ENCODE measurements at regions not wholly inside any gene's neighbourhood (a gene's known extent, or its start where the extent isn't known, plus 50 kb on each side); places are given as distances from the start of the nearest gene placed in this dataset.

DNA sequence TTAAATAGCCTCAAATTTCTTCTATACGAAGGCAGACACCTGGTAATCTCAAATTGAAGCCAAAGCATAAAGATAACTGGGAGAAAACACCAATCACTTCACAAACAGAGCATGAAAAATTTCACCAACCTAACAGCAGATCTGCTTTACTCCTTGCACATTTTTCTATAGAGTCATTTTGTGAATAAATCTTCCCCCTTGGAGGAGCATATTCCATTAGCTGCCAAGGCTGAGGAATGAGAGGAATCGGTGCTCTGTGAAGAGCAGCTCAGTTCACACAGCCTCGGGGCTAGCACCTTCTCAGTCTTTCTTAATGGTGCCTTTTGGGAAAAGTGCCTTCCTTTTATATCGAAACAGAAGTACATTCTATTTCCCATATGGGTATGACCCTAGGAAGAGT is 1313.7 kb upstream of the NRXN1 start:
- ChIA-PET CTCF (no interaction called here), RAD21 (ENCODE audit: unreplicated experiment) (no interaction called here), POLR2A (no interaction called here), SMC1A (ENCODE audit: uncharacterized antibody, unreplicated experiment) (no interaction called here)
- in situ Hi-C loops (cut with MboI) (no loop called here), intact Hi-C loops (cut with micrococcal nuclease; ENCODE audit: unreplicated experiment) (no loop called here)
- no peak overlapping the region for H2AFZ ChIP-seq (ENCODE audit: control insufficient read depth, low read depth, low read length)
- WGBS (ENCODE audit: insufficient coverage, insufficient replicate concordance, low lambda C conversion rate, missing lambda C conversion rate) = 10% methylated on average over 4 of the region's 4 CpGs
- H3K79me2 ChIP-seq (ENCODE audit: control insufficient read depth, insufficient read depth, low read length) = no peaks in the 10 kb centered on the region
- H4K20me1 ChIP-seq (ENCODE audit: control insufficient read depth, insufficient read depth) = no peaks in the 10 kb centered on the region
- FAIRE-seq (no peak), ATAC-seq (no peak), DNase-seq (ENCODE audit: low read depth, low spot score) (no peak)
- no peaks in the 10 kb centered on the region for H3K9me3 ChIP-seq (replicated peaks; ENCODE audit: control insufficient read depth, insufficient read depth, low read length)
- no peaks in the 10 kb centered on the region for H3K4me1 ChIP-seq (ENCODE audit: control insufficient read depth, insufficient read depth, low read length)
- no peaks in the 10 kb centered on the region for H3K36me3 ChIP-seq (ENCODE audit: control insufficient read depth in 2 of 2, insufficient read depth in 2 of 2, low read length in 1 of 2)
- H3K27me3 ChIP-seq (replicated peaks in 1 of 2; ENCODE audit: control insufficient read depth in 2 of 2, insufficient read depth in 2 of 2, low read length in 1 of 2) = no peaks in the 10 kb centered on the region
- H3K9ac ChIP-seq (ENCODE audit: control insufficient read depth, insufficient read depth, low read length) = no peak overlapping the region
- BruUV-seq (replicated peaks) = no TSS peak
- H3K4me2 ChIP-seq (ENCODE audit: control insufficient read depth, insufficient read depth) = no peak overlapping the region
- no peak overlapping the region for H3K27ac ChIP-seq (ENCODE audit: control insufficient read depth, insufficient read depth)
- H3K4me3 ChIP-seq = no peak overlapping the region
- TF ChIP-seq BRCA1 (IDR thresholded peaks at IDR 0.05; ENCODE audit: low read depth, low read length) = no peak
- TF ChIP-seq, protein P1, sequence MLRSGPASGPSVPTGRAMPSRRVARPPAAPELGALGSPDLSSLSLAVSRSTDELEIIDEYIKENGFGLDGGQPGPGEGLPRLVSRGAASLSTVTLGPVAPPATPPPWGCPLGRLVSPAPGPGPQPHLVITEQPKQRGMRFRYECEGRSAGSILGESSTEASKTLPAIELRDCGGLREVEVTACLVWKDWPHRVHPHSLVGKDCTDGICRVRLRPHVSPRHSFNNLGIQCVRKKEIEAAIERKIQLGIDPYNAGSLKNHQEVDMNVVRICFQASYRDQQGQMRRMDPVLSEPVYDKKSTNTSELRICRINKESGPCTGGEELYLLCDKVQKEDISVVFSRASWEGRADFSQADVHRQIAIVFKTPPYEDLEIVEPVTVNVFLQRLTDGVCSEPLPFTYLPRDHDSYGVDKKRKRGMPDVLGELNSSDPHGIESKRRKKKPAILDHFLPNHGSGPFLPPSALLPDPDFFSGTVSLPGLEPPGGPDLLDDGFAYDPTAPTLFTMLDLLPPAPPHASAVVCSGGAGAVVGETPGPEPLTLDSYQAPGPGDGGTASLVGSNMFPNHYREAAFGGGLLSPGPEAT (IDR thresholded peaks at IDR 0.05; ENCODE audit: low read depth) = no peak
- TF ChIP-seq, protein P2, sequence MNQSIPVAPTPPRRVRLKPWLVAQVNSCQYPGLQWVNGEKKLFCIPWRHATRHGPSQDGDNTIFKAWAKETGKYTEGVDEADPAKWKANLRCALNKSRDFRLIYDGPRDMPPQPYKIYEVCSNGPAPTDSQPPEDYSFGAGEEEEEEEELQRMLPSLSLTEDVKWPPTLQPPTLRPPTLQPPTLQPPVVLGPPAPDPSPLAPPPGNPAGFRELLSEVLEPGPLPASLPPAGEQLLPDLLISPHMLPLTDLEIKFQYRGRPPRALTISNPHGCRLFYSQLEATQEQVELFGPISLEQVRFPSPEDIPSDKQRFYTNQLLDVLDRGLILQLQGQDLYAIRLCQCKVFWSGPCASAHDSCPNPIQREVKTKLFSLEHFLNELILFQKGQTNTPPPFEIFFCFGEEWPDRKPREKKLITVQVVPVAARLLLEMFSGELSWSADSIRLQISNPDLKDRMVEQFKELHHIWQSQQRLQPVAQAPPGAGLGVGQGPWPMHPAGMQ (IDR thresholded peaks at IDR 0.05; ENCODE audit: borderline replicate concordance) = no peak
- TF ChIP-seq, protein P3, sequence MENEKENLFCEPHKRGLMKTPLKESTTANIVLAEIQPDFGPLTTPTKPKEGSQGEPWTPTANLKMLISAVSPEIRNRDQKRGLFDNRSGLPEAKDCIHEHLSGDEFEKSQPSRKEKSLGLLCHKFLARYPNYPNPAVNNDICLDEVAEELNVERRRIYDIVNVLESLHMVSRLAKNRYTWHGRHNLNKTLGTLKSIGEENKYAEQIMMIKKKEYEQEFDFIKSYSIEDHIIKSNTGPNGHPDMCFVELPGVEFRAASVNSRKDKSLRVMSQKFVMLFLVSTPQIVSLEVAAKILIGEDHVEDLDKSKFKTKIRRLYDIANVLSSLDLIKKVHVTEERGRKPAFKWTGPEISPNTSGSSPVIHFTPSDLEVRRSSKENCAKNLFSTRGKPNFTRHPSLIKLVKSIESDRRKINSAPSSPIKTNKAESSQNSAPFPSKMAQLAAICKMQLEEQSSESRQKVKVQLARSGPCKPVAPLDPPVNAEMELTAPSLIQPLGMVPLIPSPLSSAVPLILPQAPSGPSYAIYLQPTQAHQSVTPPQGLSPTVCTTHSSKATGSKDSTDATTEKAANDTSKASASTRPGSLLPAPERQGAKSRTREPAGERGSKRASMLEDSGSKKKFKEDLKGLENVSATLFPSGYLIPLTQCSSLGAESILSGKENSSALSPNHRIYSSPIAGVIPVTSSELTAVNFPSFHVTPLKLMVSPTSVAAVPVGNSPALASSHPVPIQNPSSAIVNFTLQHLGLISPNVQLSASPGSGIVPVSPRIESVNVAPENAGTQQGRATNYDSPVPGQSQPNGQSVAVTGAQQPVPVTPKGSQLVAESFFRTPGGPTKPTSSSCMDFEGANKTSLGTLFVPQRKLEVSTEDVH (IDR thresholded peaks at IDR 0.05; ENCODE audit: low read depth, partially characterized antibody) = no peak
- TF ChIP-seq SUZ12 (IDR thresholded peaks at IDR 0.05; ENCODE audit: unreplicated experiment) = no peak
- TF ChIP-seq SPI1 (IDR thresholded peaks at IDR 0.05; ENCODE audit: borderline replicate concordance, insufficient read depth, low read depth, low read length) = no peak
- TF ChIP-seq, protein P4, sequence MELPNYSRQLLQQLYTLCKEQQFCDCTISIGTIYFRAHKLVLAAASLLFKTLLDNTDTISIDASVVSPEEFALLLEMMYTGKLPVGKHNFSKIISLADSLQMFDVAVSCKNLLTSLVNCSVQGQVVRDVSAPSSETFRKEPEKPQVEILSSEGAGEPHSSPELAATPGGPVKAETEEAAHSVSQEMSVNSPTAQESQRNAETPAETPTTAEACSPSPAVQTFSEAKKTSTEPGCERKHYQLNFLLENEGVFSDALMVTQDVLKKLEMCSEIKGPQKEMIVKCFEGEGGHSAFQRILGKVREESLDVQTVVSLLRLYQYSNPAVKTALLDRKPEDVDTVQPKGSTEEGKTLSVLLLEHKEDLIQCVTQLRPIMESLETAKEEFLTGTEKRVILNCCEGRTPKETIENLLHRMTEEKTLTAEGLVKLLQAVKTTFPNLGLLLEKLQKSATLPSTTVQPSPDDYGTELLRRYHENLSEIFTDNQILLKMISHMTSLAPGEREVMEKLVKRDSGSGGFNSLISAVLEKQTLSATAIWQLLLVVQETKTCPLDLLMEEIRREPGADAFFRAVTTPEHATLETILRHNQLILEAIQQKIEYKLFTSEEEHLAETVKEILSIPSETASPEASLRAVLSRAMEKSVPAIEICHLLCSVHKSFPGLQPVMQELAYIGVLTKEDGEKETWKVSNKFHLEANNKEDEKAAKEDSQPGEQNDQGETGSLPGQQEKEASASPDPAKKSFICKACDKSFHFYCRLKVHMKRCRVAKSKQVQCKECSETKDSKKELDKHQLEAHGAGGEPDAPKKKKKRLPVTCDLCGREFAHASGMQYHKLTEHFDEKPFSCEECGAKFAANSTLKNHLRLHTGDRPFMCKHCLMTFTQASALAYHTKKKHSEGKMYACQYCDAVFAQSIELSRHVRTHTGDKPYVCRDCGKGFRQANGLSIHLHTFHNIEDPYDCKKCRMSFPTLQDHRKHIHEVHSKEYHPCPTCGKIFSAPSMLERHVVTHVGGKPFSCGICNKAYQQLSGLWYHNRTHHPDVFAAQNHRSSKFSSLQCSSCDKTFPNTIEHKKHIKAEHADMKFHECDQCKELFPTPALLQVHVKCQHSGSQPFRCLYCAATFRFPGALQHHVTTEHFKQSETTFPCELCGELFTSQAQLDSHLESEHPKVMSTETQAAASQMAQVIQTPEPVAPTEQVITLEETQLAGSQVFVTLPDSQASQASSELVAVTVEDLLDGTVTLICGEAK (IDR thresholded peaks at IDR 0.05; ENCODE audit: borderline replicate concordance) = no peak
- TF ChIP-seq MYB (IDR thresholded peaks at IDR 0.05; ENCODE audit: borderline replicate concordance, low read depth, low read length) = no peak
- no peak for TF ChIP-seq KDM1A (IDR thresholded peaks at IDR 0.05; ENCODE audit: borderline replicate concordance)
- TF ChIP-seq NR2C1 (IDR thresholded peaks at IDR 0.05) = no peak
- TF ChIP-seq IKZF1 (conservative IDR thresholded peaks at IDR 0.05) = no peak
